IMR-90 (cell line): ENCODE measurements at regions not wholly inside any gene's neighbourhood (a gene's known extent, or its start where the extent isn't known, plus 50 kb on each side); places are given as distances from the start of the nearest gene placed in this dataset.

Experiments
- ATAC-seq: fragments of 200-7000 bp; cut with Tn5 transposase; 2 replicates; pipeline ENCODE4 v1.9.1; 2020; ENCODE audit warnings: low read depth, mild to moderate bottlenecking, moderate library complexity
- BruUV-seq: library from RNA; stranded (reverse); fragments of 400-500 nt; replicated peaks from 2 replicates; lab custom pipeline; 2021; lab: Mats Ljungman, UMichigan
- CTCF ChIA-PET: fragments of 300-600 bp; formaldehyde crosslinking; extraction: SDS; loops from one replicate; lab custom pipeline; 2021; ENCODE audit warnings: antibody characterized with exemption; lab: Yijun Ruan, JAX
- POLR2A ChIA-PET: fragments of 300-600 bp; sonication (Branson Sonifier 250); formaldehyde crosslinking; loops from one replicate; lab custom pipeline; 2022; ENCODE audit warnings: antibody characterized with exemption; ENCODE audit not compliant: unreplicated experiment; lab: Charles Lee
- DNase-seq: peaks from one replicate; pipeline ENCODE4 v3.0.0; 2013
- H2AFZ ChIP-seq: replicated peaks from 2 replicates; pipeline ENCODE3; 2013; ENCODE audit warnings: low read length, mild to moderate bottlenecking; ENCODE audit not compliant: poor library complexity
- H2AK5ac ChIP-seq: 2 replicates; pipeline ENCODE4 v1.6.1; 2013; ENCODE audit warnings: low read depth, low read length, inconsistent platforms
- H2AK9ac ChIP-seq: replicated peaks from 2 replicates; pipeline ENCODE3; 2013; ENCODE audit warnings: mild to moderate bottlenecking, low read depth, low read length, moderate library complexity; ENCODE audit not compliant: poor library complexity
- H2BK120ac ChIP-seq: 2 replicates; pipeline ENCODE4 v1.6.1; 2013; ENCODE audit warnings: low read depth, low read length, inconsistent platforms
- H2BK15ac ChIP-seq: 3 replicates; pipeline ENCODE4 v1.6.1; 2013; ENCODE audit warnings: low read depth, low read length, inconsistent platforms
- H2BK20ac ChIP-seq: 2 replicates; pipeline ENCODE4 v1.6.1; 2013; ENCODE audit warnings: low read depth, mild to moderate bottlenecking, inconsistent platforms, low read length, moderate library complexity
- H2BK5ac ChIP-seq: 2 replicates; pipeline ENCODE4 v1.6.1; 2013; ENCODE audit warnings: mild to moderate bottlenecking, low read depth, low read length, inconsistent platforms; ENCODE audit not compliant: poor library complexity, severe bottlenecking
- H3K14ac ChIP-seq: replicated peaks from 2 replicates; pipeline ENCODE4 v1.6.1; 2013; ENCODE audit warnings: low read depth, low read length, inconsistent platforms
- H3K18ac ChIP-seq: 2 replicates; pipeline ENCODE4 v1.6.1; 2013; ENCODE audit warnings: low read depth, low read length, control low read depth
- H3K23ac ChIP-seq: 2 replicates; pipeline ENCODE4 v1.6.1; 2013; ENCODE audit warnings: low read depth, low read length, inconsistent platforms
- H3K27ac ChIP-seq: 2 replicates; pipeline ENCODE4 v1.5.1; 2013; ENCODE audit warnings: mild to moderate bottlenecking, control low read depth, low read length; ENCODE audit not compliant: insufficient read depth
- H3K27me3 ChIP-seq: 2 replicates; pipeline ENCODE4 v1.6.1; 2013; ENCODE audit warnings: low read length; ENCODE audit not compliant: control insufficient read depth, insufficient read depth
- H3K36me3 ChIP-seq: 2 replicates; pipeline ENCODE4 v1.6.1; 2013; ENCODE audit warnings: low read length, mixed read lengths; ENCODE audit not compliant: control insufficient read depth, insufficient read depth
- H3K4ac ChIP-seq: 2 replicates; pipeline ENCODE4 v1.6.1; 2013; ENCODE audit warnings: low read depth, low read length, inconsistent platforms
- H3K4me1 ChIP-seq: 2 replicates; pipeline ENCODE4 v1.6.1; 2013; ENCODE audit warnings: low read length, mixed read lengths; ENCODE audit not compliant: control insufficient read depth, insufficient read depth
- H3K4me2 ChIP-seq: 2 replicates; pipeline ENCODE4 v1.6.1; 2013; ENCODE audit warnings: low read depth, mild to moderate bottlenecking, control low read depth, low read length, moderate library complexity
- H3K4me3 ChIP-seq: 2 replicates; pipeline ENCODE4 v1.5.1; 2013; ENCODE audit warnings: low read depth, mild to moderate bottlenecking, control low read depth, low read length, moderate library complexity; ENCODE audit not compliant: insufficient read depth
- H3K56ac ChIP-seq: 2 replicates; pipeline ENCODE4 v1.6.1; 2013; ENCODE audit warnings: low read length, inconsistent platforms; ENCODE audit not compliant: insufficient read depth; ENCODE audit errors: extremely low read depth
- H3K79me1 ChIP-seq, 2 experiments: 2 replicates each; pipeline ENCODE4 v1.6.1; 2013; ENCODE audit warnings: low read length in 2 of 2, inconsistent platforms in 1 of 2, low read depth in 1 of 2
- H3K9ac ChIP-seq: 2 replicates; pipeline ENCODE4 v1.6.1; 2013; ENCODE audit warnings: low read depth, low read length, control low read depth
- H3K9me1 ChIP-seq: 2 replicates; pipeline ENCODE4 v1.6.1; 2013; ENCODE audit warnings: low read length, inconsistent platforms; ENCODE audit not compliant: insufficient read depth
- H3K9me3 ChIP-seq: 2 replicates; pipeline ENCODE4 v1.6.1; 2013; ENCODE audit warnings: low read length; ENCODE audit not compliant: control insufficient read depth, insufficient read depth
- H4K20me1 ChIP-seq: 2 replicates; pipeline ENCODE4 v1.6.1; 2013; ENCODE audit warnings: low read length, inconsistent platforms; ENCODE audit not compliant: insufficient read depth
- H4K5ac ChIP-seq: 2 replicates; pipeline ENCODE4 v1.6.1; 2013; ENCODE audit warnings: mild to moderate bottlenecking, low read depth, low read length, control low read depth
- H4K8ac ChIP-seq, 2 experiments: 2 replicates each; pipeline ENCODE4 v1.6.1; 2013; ENCODE audit warnings: low read depth in 2 of 2, low read length in 2 of 2, control low read depth in 1 of 2, inconsistent platforms in 1 of 2
- H4K91ac ChIP-seq: 2 replicates; pipeline ENCODE4 v1.6.1; 2013; ENCODE audit warnings: low read depth, low read length, inconsistent platforms; ENCODE audit not compliant: insufficient read depth
- BHLHE40 ChIP-seq: fragments of 150-350 bp; IDR thresholded peaks from 2 replicates; pipeline ENCODE4 v1.6.1; 2016; ENCODE audit warnings: mild to moderate bottlenecking, low read depth, low read length
- CEBPB ChIP-seq: IDR thresholded peaks from 2 replicates; pipeline ENCODE4 v1.6.1; 2012; ENCODE audit warnings: low read depth, low read length, improper control_type of control experiment
- CHD1 ChIP-seq: IDR thresholded peaks from 2 replicates; pipeline ENCODE4 v1.6.1; 2012; ENCODE audit warnings: low read depth, low read length, improper control_type of control experiment
- CTCF ChIP-seq: conservative IDR thresholded peaks from 2 replicates; pipeline ENCODE4 v1.5.1; 2012; ENCODE audit warnings: mild to moderate bottlenecking, low read depth, low read length, improper control_type of control experiment
- FOS ChIP-seq: fragments of 150-350 bp; IDR thresholded peaks from 2 replicates; pipeline ENCODE4 v1.6.1; 2016; ENCODE audit warnings: low read depth, low read length
- MAFK ChIP-seq: IDR thresholded peaks from 2 replicates; pipeline ENCODE4 v1.6.1; 2012; ENCODE audit warnings: low read depth, low read length, improper control_type of control experiment
- MAZ ChIP-seq: IDR thresholded peaks from 2 replicates; pipeline ENCODE4 v1.6.1; 2012; ENCODE audit warnings: low read depth, mild to moderate bottlenecking, low read length, improper control_type of control experiment, moderate library complexity, borderline replicate concordance
- MXI1 ChIP-seq: IDR thresholded peaks from 2 replicates; pipeline ENCODE4 v1.6.1; 2012; ENCODE audit warnings: low read depth, mild to moderate bottlenecking, low read length, moderate library complexity, borderline replicate concordance
- NFE2L2 ChIP-seq: fragments of 150-350 bp; IDR thresholded peaks from 2 replicates; pipeline ENCODE4 v1.6.1; 2016; ENCODE audit warnings: low read depth, mild to moderate bottlenecking, low read length
- POLR2A ChIP-seq: IDR thresholded peaks from 2 replicates; pipeline ENCODE4 v1.6.1; 2012; ENCODE audit warnings: mild to moderate bottlenecking, low read depth, low read length
- RAD21 ChIP-seq: IDR thresholded peaks from 2 replicates; pipeline ENCODE4 v1.6.1; 2012; ENCODE audit warnings: low read length, improper control_type of control experiment
- RCOR1 ChIP-seq: IDR thresholded peaks from 2 replicates; pipeline ENCODE4 v1.6.1; 2012; ENCODE audit warnings: mild to moderate bottlenecking, low read length, improper control_type of control experiment; ENCODE audit not compliant: insufficient replicate concordance
- RFX5 ChIP-seq: IDR thresholded peaks from 2 replicates; pipeline ENCODE4 v1.8.0; 2012; ENCODE audit warnings: low read depth, mild to moderate bottlenecking, low read length, moderate library complexity
- SMC3 ChIP-seq: fragments of 150-350 bp; IDR thresholded peaks from 2 replicates; pipeline ENCODE4 v1.6.1; 2016; ENCODE audit warnings: low read depth, mild to moderate bottlenecking, antibody characterized with exemption, low read length, moderate library complexity
- WGBS, 2 experiments: methylation state at CpG; one replicate each; pipeline versions ENCODE4 v1.1.5 to v1.1.7; 2013; ENCODE audit warnings: missing lambda C conversion rate in 2 of 2; ENCODE audit not compliant: insufficient read length in 1 of 2; ENCODE audit errors: extremely low coverage in 2 of 2; 5-methylcytosine and 5-hydroxymethylcytosine counted together
- dilution Hi-C: fragments of 300-500 bp; cut with HindIII; formaldehyde crosslinking; loops from one replicate; pipeline ENCODE4 v1.14.3; 2018; ENCODE audit warnings: low sequenced_read_pairs; ENCODE audit not compliant: unreplicated experiment
- in situ Hi-C: fragments of 300-500 bp; cut with MboI; formaldehyde crosslinking; loops from 3 replicates; pipeline ENCODE4 v1.14.3; 2019; ENCODE audit warnings: low sequenced_read_pairs, inconsistent platforms, mixed read lengths
- intact Hi-C: fragments of 100-400 bp; cut with micrococcal nuclease; formaldehyde crosslinking; loops from 2 replicates; pipeline ENCODE4 v1.10.0; 2022
- TF ChIP-seq, protein P1 (sequence below): fragments of 150-350 bp; IDR thresholded peaks from 2 replicates; pipeline ENCODE4 v1.6.1; 2017; ENCODE audit warnings: mild to moderate bottlenecking, antibody characterized with exemption, low read length, low read depth
- TF ChIP-seq, protein P2 (sequence below): fragments of 150-350 bp; IDR thresholded peaks from 2 replicates; pipeline ENCODE4 v1.6.1; 2016; ENCODE audit warnings: low read depth, mild to moderate bottlenecking, low read length, moderate library complexity, borderline replicate concordance

- H3K14ac ChIP-seq: no peak overlapping the region
- no peaks in the 10 kb centered on the region for H3K27me3 ChIP-seq
- no peak overlapping the region for H2AK9ac ChIP-seq
- no peaks in the 10 kb centered on the region for H3K9me1 ChIP-seq
- peak; percentile 10 for DNase-seq
- no peak overlapping the region for H4K5ac ChIP-seq
- no peak overlapping the region for H4K91ac ChIP-seq
- POLR2A ChIA-PET: no interaction called here
- H3K27ac ChIP-seq: no peak overlapping the region
- H2AK5ac ChIP-seq: no peak overlapping the region
- H3K23ac ChIP-seq: no peak overlapping the region
- no peak overlapping the region for H2AFZ ChIP-seq
- H3K18ac ChIP-seq: no peak overlapping the region
- H2BK15ac ChIP-seq: no peak overlapping the region
- no peak overlapping the region for H3K4me3 ChIP-seq
- H3K56ac ChIP-seq: no peak overlapping the region
- no peak overlapping the region for H4K8ac ChIP-seq
- CTCF ChIA-PET: no interaction called here
- H3K79me1 ChIP-seq: no peaks in the 10 kb centered on the region
- no peaks in the 10 kb centered on the region for H3K4me1 ChIP-seq
- no peaks in the 10 kb centered on the region for H3K9me3 ChIP-seq
- no peak overlapping the region for H3K9ac ChIP-seq
- no peak overlapping the region for H3K4me2 ChIP-seq
- H2BK20ac ChIP-seq: no peak overlapping the region
- WGBS, 2 experiments: no CpG with 5 or more reads among the region's 3 CpGs
- BruUV-seq: no TSS peak
- H4K20me1 ChIP-seq: no peaks in the 10 kb centered on the region
- in situ Hi-C loops (no loop called here), intact Hi-C loops (no loop called here), dilution Hi-C loops (no loop called here)
- no peak for TF ChIP-seq SMC3
- no peak for TF ChIP-seq NFE2L2
- TF ChIP-seq RAD21: no peak
- TF ChIP-seq RCOR1: no peak
- TF ChIP-seq MXI1: no peak
- TF ChIP-seq MAFK: no peak
- TF ChIP-seq MAZ: no peak
- no peak for TF ChIP-seq CHD1
- no peak for TF ChIP-seq POLR2A
- no peak for TF ChIP-seq CTCF
- TF ChIP-seq RFX5: no peak
- TF ChIP-seq, protein P1, sequence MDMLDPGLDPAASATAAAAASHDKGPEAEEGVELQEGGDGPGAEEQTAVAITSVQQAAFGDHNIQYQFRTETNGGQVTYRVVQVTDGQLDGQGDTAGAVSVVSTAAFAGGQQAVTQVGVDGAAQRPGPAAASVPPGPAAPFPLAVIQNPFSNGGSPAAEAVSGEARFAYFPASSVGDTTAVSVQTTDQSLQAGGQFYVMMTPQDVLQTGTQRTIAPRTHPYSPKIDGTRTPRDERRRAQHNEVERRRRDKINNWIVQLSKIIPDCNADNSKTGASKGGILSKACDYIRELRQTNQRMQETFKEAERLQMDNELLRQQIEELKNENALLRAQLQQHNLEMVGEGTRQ: no peak
- no peak for TF ChIP-seq BHLHE40
- TF ChIP-seq FOS: no peak
- TF ChIP-seq CEBPB: no peak
- TF ChIP-seq, protein P2, sequence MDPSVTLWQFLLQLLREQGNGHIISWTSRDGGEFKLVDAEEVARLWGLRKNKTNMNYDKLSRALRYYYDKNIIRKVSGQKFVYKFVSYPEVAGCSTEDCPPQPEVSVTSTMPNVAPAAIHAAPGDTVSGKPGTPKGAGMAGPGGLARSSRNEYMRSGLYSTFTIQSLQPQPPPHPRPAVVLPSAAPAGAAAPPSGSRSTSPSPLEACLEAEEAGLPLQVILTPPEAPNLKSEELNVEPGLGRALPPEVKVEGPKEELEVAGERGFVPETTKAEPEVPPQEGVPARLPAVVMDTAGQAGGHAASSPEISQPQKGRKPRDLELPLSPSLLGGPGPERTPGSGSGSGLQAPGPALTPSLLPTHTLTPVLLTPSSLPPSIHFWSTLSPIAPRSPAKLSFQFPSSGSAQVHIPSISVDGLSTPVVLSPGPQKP: no peak
- no peak overlapping the region for H2BK5ac ChIP-seq
- H2BK120ac ChIP-seq: no peak overlapping the region
- no peak overlapping the region for H3K4ac ChIP-seq
- no peak for ATAC-seq
- H3K36me3 ChIP-seq: no peaks in the 10 kb centered on the region
Observed at GRCh38 chr6:126210398-126211075, 129.4 kb upstream of the CENPW start.
